ENCODE measurements at regions not wholly inside any gene's neighbourhood (a gene's known extent, or its start where the extent isn't known, plus 50 kb on each side); places are given as distances from the start of the nearest gene placed in this dataset.

DNA sequence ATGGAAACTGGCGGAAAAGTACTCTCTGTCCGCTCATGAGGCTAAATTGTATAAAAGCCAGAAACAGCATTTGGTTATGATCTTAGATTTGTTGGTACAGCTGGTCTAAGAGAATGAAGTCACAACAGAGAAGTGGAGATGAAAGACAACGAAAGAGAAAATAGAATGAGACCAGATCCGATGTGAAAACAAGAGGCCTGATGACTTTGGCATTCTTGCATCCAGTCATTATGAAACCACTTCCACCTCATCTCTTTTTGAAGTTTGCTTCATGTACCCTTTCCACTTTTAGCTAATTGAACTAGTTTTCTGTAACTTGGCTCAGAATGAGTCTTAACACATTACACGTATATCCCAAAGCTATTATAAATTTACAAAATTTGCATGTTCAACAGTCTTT lies 1431.7 kb downstream of the LRRC4C start:
- TF ChIP-seq, protein P1, sequence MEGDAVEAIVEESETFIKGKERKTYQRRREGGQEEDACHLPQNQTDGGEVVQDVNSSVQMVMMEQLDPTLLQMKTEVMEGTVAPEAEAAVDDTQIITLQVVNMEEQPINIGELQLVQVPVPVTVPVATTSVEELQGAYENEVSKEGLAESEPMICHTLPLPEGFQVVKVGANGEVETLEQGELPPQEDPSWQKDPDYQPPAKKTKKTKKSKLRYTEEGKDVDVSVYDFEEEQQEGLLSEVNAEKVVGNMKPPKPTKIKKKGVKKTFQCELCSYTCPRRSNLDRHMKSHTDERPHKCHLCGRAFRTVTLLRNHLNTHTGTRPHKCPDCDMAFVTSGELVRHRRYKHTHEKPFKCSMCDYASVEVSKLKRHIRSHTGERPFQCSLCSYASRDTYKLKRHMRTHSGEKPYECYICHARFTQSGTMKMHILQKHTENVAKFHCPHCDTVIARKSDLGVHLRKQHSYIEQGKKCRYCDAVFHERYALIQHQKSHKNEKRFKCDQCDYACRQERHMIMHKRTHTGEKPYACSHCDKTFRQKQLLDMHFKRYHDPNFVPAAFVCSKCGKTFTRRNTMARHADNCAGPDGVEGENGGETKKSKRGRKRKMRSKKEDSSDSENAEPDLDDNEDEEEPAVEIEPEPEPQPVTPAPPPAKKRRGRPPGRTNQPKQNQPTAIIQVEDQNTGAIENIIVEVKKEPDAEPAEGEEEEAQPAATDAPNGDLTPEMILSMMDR (IDR thresholded peaks at IDR 0.05; ENCODE audit: low read length), result no peak
- TF ChIP-seq EZH2 (IDR thresholded peaks at IDR 0.05; ENCODE audit: borderline replicate concordance, low read length), result no peak
